ENCODE measurements at regions not wholly inside any gene's neighbourhood (a gene's known extent, or its start where the extent isn't known, plus 50 kb on each side); places are given as distances from the start of the nearest gene placed in this dataset.

DNA sequence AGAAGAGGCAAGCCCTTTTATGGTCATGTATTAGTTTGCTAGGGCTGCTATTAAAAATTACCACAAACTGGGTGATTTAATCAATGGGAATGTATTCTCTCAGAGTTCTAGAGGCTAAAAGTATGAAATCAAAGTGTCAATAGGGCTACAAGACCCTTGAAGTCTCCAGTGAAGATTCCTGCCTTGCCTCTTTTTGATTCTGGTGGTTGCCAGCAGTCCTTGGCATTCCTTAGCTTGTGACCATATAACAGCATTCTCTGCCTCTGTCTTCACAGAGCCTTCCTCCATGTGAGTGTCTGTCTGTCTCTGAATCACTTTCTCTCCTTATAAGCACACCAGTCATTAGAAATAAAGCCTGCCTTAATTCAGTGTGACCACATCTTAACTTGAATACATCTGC lies 282.7 kb downstream of the KCNN2 start:
- DNase-seq (ENCODE audit: low spot score) (no peak), ATAC-seq (no peak)
- Mint-ChIP-seq H3K27ac (no peak overlapping the region), H3K4me3 (no peak overlapping the region), H3K36me3 (peaks cover 29% of the 10 kb centered on the region), H3K27me3 (ENCODE audit: low read depth) (no peaks in the 10 kb centered on the region), H3K4me1 (no peaks in the 10 kb centered on the region), H3K9me3 (peaks cover 35% of the 10 kb centered on the region)
- ChIA-PET POLR2A (no interaction called here), CTCF (no interaction called here)
- no peak for TF ChIP-seq MYBL2 (CRISPR knock-in tag; IDR thresholded peaks at IDR 0.05)
- TF ChIP-seq, protein P1, sequence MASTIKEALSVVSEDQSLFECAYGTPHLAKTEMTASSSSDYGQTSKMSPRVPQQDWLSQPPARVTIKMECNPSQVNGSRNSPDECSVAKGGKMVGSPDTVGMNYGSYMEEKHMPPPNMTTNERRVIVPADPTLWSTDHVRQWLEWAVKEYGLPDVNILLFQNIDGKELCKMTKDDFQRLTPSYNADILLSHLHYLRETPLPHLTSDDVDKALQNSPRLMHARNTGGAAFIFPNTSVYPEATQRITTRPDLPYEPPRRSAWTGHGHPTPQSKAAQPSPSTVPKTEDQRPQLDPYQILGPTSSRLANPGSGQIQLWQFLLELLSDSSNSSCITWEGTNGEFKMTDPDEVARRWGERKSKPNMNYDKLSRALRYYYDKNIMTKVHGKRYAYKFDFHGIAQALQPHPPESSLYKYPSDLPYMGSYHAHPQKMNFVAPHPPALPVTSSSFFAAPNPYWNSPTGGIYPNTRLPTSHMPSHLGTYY (CRISPR knock-in tag; IDR thresholded peaks at IDR 0.05) = no peak
- no peak for TF ChIP-seq FOXP1 (CRISPR knock-in tag; IDR thresholded peaks at IDR 0.05; ENCODE audit: borderline replicate concordance)
- TF ChIP-seq TEAD1 (CRISPR knock-in tag; IDR thresholded peaks at IDR 0.05) = no peak
- no peak for TF ChIP-seq ATF3 (CRISPR knock-in tag; conservative IDR thresholded peaks at IDR 0.05)
- no peak for TF ChIP-seq SMAD4 (CRISPR knock-in tag; IDR thresholded peaks at IDR 0.05)
- no peak for TF ChIP-seq RORB (CRISPR knock-in tag; IDR thresholded peaks at IDR 0.05)
- TF ChIP-seq JUN (CRISPR knock-in tag; IDR thresholded peaks at IDR 0.05) = no peak
- TF ChIP-seq OVOL2 (CRISPR knock-in tag; IDR thresholded peaks at IDR 0.05; ENCODE audit: borderline replicate concordance) = no peak
- TF ChIP-seq ARID4B (CRISPR knock-in tag; IDR thresholded peaks at IDR 0.05; ENCODE audit: borderline replicate concordance) = no peak
- TF ChIP-seq FOXK1 (CRISPR knock-in tag; IDR thresholded peaks at IDR 0.05) = no peak
- TF ChIP-seq ZNF532 (CRISPR knock-in tag; IDR thresholded peaks at IDR 0.05; ENCODE audit: borderline replicate concordance) = no peak
- TF ChIP-seq ZBTB21 (CRISPR knock-in tag; IDR thresholded peaks at IDR 0.05; ENCODE audit: borderline replicate concordance) = no peak
- no peak for TF ChIP-seq SOX15 (CRISPR knock-in tag; IDR thresholded peaks at IDR 0.05)
- TF ChIP-seq CREB1 (CRISPR knock-in tag; IDR thresholded peaks at IDR 0.05) = no peak
- no peak for TF ChIP-seq TEAD4 (CRISPR knock-in tag; IDR thresholded peaks at IDR 0.05)
- TF ChIP-seq MXD4 (CRISPR knock-in tag; IDR thresholded peaks at IDR 0.05; ENCODE audit: borderline replicate concordance) = no peak

DNA sequence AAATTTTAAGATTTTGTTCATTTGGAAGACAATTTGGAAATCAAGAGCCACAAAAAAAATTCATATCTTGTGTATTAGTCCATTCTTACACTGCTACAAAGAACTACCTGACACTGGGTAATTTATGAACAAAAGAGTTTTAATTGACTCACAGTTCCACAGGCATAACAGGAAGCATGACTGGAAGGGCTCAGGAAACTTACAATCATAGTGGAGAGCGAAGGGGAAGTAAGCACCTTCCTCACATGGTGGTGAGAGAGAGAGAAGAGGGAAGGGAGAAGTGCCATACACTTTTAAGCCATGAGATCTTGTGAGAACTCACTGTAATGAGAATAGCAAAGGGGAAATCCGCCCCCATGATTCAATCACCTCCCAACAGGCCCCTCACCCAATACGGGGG lies 274.4 kb downstream of the KCNN2 start:
- no peaks in the 10 kb centered on the region for H3K27me3 Mint-ChIP-seq (ENCODE audit: low read depth)
- peaks cover 3% of the 10 kb centered on the region for H3K9me3 Mint-ChIP-seq
- H3K36me3 Mint-ChIP-seq = peaks cover 3% of the 10 kb centered on the region
- ATAC-seq (no peak), DNase-seq (ENCODE audit: low spot score) (no peak)
- no peaks in the 10 kb centered on the region for H3K4me1 Mint-ChIP-seq
- no peak overlapping the region for H3K27ac Mint-ChIP-seq
- CTCF ChIA-PET = no interaction called here
- POLR2A ChIA-PET = no interaction called here
- H3K4me3 Mint-ChIP-seq = no peak overlapping the region
- TF ChIP-seq NR1H2 (CRISPR knock-in tag; IDR thresholded peaks at IDR 0.05) (no peak), E2F1 (CRISPR knock-in tag; IDR thresholded peaks at IDR 0.05) (no peak), ARID4B (CRISPR knock-in tag; IDR thresholded peaks at IDR 0.05; ENCODE audit: borderline replicate concordance) (no peak), CREB1 (CRISPR knock-in tag; IDR thresholded peaks at IDR 0.05) (no peak)
